Thoracic aorta (tissue), 2 donors: ENCODE measurements at regions not wholly inside any gene's neighbourhood (a gene's known extent, or its start where the extent isn't known, plus 50 kb on each side); places are given as distances from the start of the nearest gene placed in this dataset.

Experiments
- ATAC-seq: fragments of 150-250 bp; one replicate; pipeline ENCODE4 v1.8.0; 2017; ENCODE audit warnings: low read depth; ENCODE audit not compliant: insufficient number of reproducible peaks, low FRiP score
- DNase-seq: peaks from one replicate; pipeline ENCODE4 v3.0.0-alpha.2; 2020; ENCODE audit warnings: low spot score
- H3K27ac ChIP-seq, 2 donors: fragments of 200-600 bp; sonication (generic); 1 replicate in 1 of 2; 2 replicates in 1 of 2; pipeline ENCODE4 v1.5.1; 2016; ENCODE audit warnings: mild to moderate bottlenecking in 2 of 2, moderate library complexity in 2 of 2
- H3K27me3 ChIP-seq: fragments of 200-600 bp; sonication (generic); replicated peaks from 2 replicates; pipeline ENCODE4 v1.6.0; 2016; ENCODE audit warnings: mild to moderate bottlenecking; ENCODE audit not compliant: insufficient read depth
- H3K36me3 ChIP-seq: fragments of 200-600 bp; sonication (generic); one replicate; pipeline ENCODE4 v1.5.1; 2016
- H3K4me1 ChIP-seq, 2 donors: fragments of 200-600 bp; sonication (generic); 1 replicate in 1 of 2; 2 replicates in 1 of 2; pipeline versions ENCODE4 v1.5.1 to v1.6.0; 2016; ENCODE audit warnings: low read depth in 2 of 2, mild to moderate bottlenecking in 1 of 2; ENCODE audit not compliant: control insufficient read depth in 1 of 2
- H3K4me3 ChIP-seq: fragments of 200-600 bp; sonication (generic); 2 replicates; pipeline ENCODE4 v1.5.1; 2016; ENCODE audit warnings: mild to moderate bottlenecking
- H3K9me3 ChIP-seq: fragments of 200-600 bp; sonication (generic); 2 replicates; pipeline ENCODE4 v1.5.1; 2016
- CTCF ChIP-seq: fragments of 200-600 bp; sonication (generic); IDR thresholded peaks from one replicate; pipeline ENCODE4 v1.5.1; 2019; ENCODE audit warnings: antibody characterized with exemption

GRCh38 chr9:108083796-108084352 lies 594.3 kb upstream of the KLF4 start:
- Histone ChIP-seq H3K4me1 (no peaks in the 10 kb centered on the region), H3K9me3 (no peaks in the 10 kb centered on the region), H3K36me3 (no peaks in the 10 kb centered on the region), H3K27me3 (no peaks in the 10 kb centered on the region), H3K4me3 (no peak overlapping the region), H3K27ac (no peak overlapping the region)
- ATAC-seq: no peak
- DNase-seq: no peak
- TF ChIP-seq CTCF: no peak

- TF ChIP-seq CTCF: no peak
Measured at GRCh38 chr9:108083160-108083750, 593.7 kb upstream of the KLF4 start.

GRCh38 chr9:108081112-108081511 lies 591.5 kb upstream of the KLF4 start:
- H3K4me3 ChIP-seq: no peak overlapping the region
- DNase-seq: no peak
- no peak for TF ChIP-seq CTCF
- H3K27me3 ChIP-seq: no peaks in the 10 kb centered on the region
- H3K4me1 ChIP-seq: no peaks in the 10 kb centered on the region
- H3K27ac ChIP-seq: no peak overlapping the region
- no peak for ATAC-seq
- no peaks in the 10 kb centered on the region for H3K36me3 ChIP-seq
- H3K9me3 ChIP-seq: no peaks in the 10 kb centered on the region

More at GRCh38 chr9:108083160-108083750, 593.7 kb upstream of the KLF4 start:
- no peak overlapping the region for H3K4me3 ChIP-seq
- H3K9me3 ChIP-seq: no peaks in the 10 kb centered on the region
- no peaks in the 10 kb centered on the region for H3K36me3 ChIP-seq
- DNase-seq (no peak), ATAC-seq (no peak)
- no peak overlapping the region for H3K27ac ChIP-seq
- no peaks in the 10 kb centered on the region for H3K27me3 ChIP-seq
- H3K4me1 ChIP-seq: no peaks in the 10 kb centered on the region

GRCh38 chr9:108080285-108080684 lies 590.7 kb upstream of the KLF4 start:
- no peak for DNase-seq
- no peaks in the 10 kb centered on the region for H3K36me3 ChIP-seq
- ATAC-seq: no peak
- H3K9me3 ChIP-seq: no peaks in the 10 kb centered on the region
- no peaks in the 10 kb centered on the region for H3K27me3 ChIP-seq
- no peak overlapping the region for H3K27ac ChIP-seq
- H3K4me3 ChIP-seq: no peak overlapping the region
- no peaks in the 10 kb centered on the region for H3K4me1 ChIP-seq
- TF ChIP-seq CTCF: no peak

GRCh38 chr9:108078811-108079210 lies 589.2 kb upstream of the KLF4 start:
- no peak for ATAC-seq
- Histone ChIP-seq H3K4me3 (no peak overlapping the region), H3K4me1 (no peaks in the 10 kb centered on the region), H3K9me3 (no peaks in the 10 kb centered on the region), H3K36me3 (no peaks in the 10 kb centered on the region), H3K27ac (no peak overlapping the region), H3K27me3 (no peaks in the 10 kb centered on the region)
- TF ChIP-seq CTCF: no peak
- no peak for DNase-seq
